OCI-LY3 (cell line): ENCODE measurements at regions not wholly inside any gene's neighbourhood (a gene's known extent, or its start where the extent isn't known, plus 50 kb on each side); places are given as distances from the start of the nearest gene placed in this dataset.

ENCODE experiments used
- H2AFZ ChIP-seq: fragments of 200-600, 300-600 bp; shearing (Covaris generic); 2 replicates; pipeline ENCODE4 v1.6.0; 2014; ENCODE audit warnings: antibody characterized with exemption, low read depth, low read length
- H3K27ac ChIP-seq: fragments of 200-600, 300-600 bp; sonication (generic); 2 replicates; pipeline ENCODE4 v1.5.1; 2014; ENCODE audit warnings: mild to moderate bottlenecking, low read length, moderate library complexity, mixed read lengths
- H3K27me3 ChIP-seq: fragments of 200-600, 300-600 bp; sonication (generic); 2 replicates; pipeline ENCODE4 v1.6.1; 2014; ENCODE audit warnings: low read depth, low read length, mixed read lengths
- H3K36me3 ChIP-seq: fragments of 200-600, 300-600 bp; sonication (generic); replicated peaks from 2 replicates; pipeline ENCODE3; 2014; ENCODE audit warnings: low read depth, low read length, mixed read lengths
- H3K4me1 ChIP-seq: fragments of 300-600, 200-600 bp; sonication (generic); 2 replicates; pipeline ENCODE4 v1.6.1; 2014; ENCODE audit warnings: low read length, mixed read lengths
- H3K4me2 ChIP-seq: fragments of 200-600, 300-600 bp; sonication (generic); 2 replicates; pipeline ENCODE4 v1.6.1; 2014; ENCODE audit warnings: low read length, mixed read lengths
- H3K4me3 ChIP-seq: fragments of 300-600, 200-600 bp; sonication (generic); 2 replicates; pipeline ENCODE4 v1.5.1; 2014; ENCODE audit warnings: antibody characterized with exemption, mild to moderate bottlenecking, low read length, moderate library complexity
- H3K79me2 ChIP-seq: fragments of 300-600, 200-600 bp; shearing (Covaris generic); 2 replicates; pipeline ENCODE4 v1.6.1; 2014; ENCODE audit warnings: mild to moderate bottlenecking, low read length, mixed read lengths
- H3K9ac ChIP-seq: fragments of 300-600, 200-600 bp; shearing (Covaris generic); 2 replicates; pipeline ENCODE4 v1.6.0; 2014; ENCODE audit warnings: mild to moderate bottlenecking, low read length, moderate library complexity
- H3K9me3 ChIP-seq: fragments of 200-600, 300-600 bp; shearing (Covaris generic); 2 replicates; pipeline ENCODE4 v1.6.1; 2014; ENCODE audit warnings: low read length, mixed read lengths; ENCODE audit not compliant: insufficient read depth
- H4K20me1 ChIP-seq: fragments of 200-600, 300-600 bp; sonication (generic); 2 replicates; pipeline ENCODE4 v1.6.1; 2016; ENCODE audit warnings: low read length, mixed read lengths; ENCODE audit not compliant: insufficient read depth
- EZH2phosphoT487 ChIP-seq: fragments of 200-600 bp; shearing (Covaris generic); IDR thresholded peaks from 2 replicates; pipeline ENCODE4 v1.6.1; 2018; ENCODE audit warnings: antibody characterized with exemption, mixed run types, low read depth
- TF ChIP-seq, protein P1 (sequence below): fragments of 200-600, 300-600 bp; sonication (generic); IDR thresholded peaks from 2 replicates; pipeline ENCODE4 v1.5.1; 2014; ENCODE audit warnings: antibody characterized with exemption, low read length, low read depth

DNA sequence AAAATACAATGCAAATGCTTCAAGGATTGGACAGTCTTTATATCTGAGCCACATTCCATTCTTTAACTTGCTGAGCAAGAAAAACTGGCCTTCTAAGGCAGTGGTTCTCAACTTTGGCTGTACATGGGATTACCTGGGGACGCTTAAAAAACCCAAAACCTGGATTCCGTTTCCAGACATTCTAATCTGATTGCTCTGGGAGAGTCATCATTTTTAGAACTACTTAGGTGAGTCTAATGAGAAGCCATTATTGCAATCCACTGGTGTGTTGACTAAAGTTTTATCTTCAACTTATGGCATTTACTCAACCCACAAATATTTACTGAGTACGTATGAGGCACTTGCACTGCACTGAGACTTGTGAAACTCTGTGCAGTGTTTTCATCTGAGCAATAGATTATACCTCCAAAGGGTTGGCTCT is 195.7 kb upstream of the ATP11B start:
- TF ChIP-seq, protein P1, sequence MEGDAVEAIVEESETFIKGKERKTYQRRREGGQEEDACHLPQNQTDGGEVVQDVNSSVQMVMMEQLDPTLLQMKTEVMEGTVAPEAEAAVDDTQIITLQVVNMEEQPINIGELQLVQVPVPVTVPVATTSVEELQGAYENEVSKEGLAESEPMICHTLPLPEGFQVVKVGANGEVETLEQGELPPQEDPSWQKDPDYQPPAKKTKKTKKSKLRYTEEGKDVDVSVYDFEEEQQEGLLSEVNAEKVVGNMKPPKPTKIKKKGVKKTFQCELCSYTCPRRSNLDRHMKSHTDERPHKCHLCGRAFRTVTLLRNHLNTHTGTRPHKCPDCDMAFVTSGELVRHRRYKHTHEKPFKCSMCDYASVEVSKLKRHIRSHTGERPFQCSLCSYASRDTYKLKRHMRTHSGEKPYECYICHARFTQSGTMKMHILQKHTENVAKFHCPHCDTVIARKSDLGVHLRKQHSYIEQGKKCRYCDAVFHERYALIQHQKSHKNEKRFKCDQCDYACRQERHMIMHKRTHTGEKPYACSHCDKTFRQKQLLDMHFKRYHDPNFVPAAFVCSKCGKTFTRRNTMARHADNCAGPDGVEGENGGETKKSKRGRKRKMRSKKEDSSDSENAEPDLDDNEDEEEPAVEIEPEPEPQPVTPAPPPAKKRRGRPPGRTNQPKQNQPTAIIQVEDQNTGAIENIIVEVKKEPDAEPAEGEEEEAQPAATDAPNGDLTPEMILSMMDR, result no peak
- TF ChIP-seq EZH2phosphoT487, result no peak
- no peak overlapping the region for H3K4me2 ChIP-seq
- peaks cover 3% of the 10 kb centered on the region; the same call in 1 of the 2 replicates for H3K4me1 ChIP-seq
- no peak overlapping the region for H3K9ac ChIP-seq
- H3K9me3 ChIP-seq, result no peaks in the 10 kb centered on the region
- no peaks in the 10 kb centered on the region for H3K27me3 ChIP-seq
- no peak overlapping the region for H3K27ac ChIP-seq
- no peak overlapping the region for H2AFZ ChIP-seq
- H4K20me1 ChIP-seq, result no peaks in the 10 kb centered on the region
- H3K79me2 ChIP-seq, result no peaks in the 10 kb centered on the region
- no peak overlapping the region for H3K4me3 ChIP-seq
- H3K36me3 ChIP-seq, result no peaks in the 10 kb centered on the region

DNA sequence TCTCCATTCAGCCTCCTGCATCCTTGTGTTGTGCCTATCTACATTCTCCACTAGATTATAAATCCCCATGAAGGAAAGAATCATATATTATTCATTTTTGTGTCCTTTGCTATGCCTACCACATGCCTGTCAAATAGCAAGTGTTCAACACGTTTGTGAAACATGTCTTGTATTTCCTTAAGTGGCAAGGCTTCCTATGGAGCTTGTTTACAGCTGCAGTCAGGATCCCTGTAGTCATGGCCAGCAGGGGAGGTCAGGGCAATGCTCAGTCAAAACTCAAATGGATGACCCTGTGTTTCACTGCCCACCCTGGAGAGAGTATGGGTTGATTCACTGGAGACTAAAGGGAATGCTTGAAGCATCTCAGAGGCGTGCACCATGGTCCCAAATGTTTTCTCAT is 191.7 kb upstream of the ATP11B start:
- Histone ChIP-seq H4K20me1 (no peaks in the 10 kb centered on the region), H3K4me3 (no peak overlapping the region), H3K4me2 (no peak overlapping the region), H3K4me1 (peaks cover 3% of the 10 kb centered on the region; the same call in 1 of the 2 replicates), H3K9ac (no peak overlapping the region), H3K27me3 (no peaks in the 10 kb centered on the region), H3K36me3 (no peaks in the 10 kb centered on the region), H3K27ac (no peak overlapping the region), H2AFZ (no peak overlapping the region), H3K9me3 (no peaks in the 10 kb centered on the region), H3K79me2 (no peaks in the 10 kb centered on the region)
- TF ChIP-seq, protein P1, result no peak
- no peak for TF ChIP-seq EZH2phosphoT487

DNA sequence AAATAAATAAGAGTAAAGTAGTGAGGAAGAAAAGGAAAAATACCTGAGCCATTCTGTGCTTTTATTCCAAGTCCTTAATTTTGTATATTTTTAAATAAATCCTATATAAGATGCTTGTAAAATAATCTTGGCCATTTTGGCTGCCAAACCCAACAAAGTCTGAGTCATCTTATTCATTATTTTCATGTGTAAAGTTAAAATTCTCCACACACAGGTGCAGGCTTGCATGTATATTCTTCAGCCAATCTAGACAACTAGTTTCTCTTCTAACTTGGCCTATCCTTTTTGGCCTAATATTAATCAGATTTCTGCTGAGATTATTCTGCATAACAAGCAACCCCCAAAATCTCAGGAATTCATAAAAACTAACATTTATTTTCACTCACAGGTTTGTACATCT is 189.8 kb upstream of the ATP11B start:
- peaks cover 3% of the 10 kb centered on the region; the same call in 1 of the 2 replicates for H3K4me1 ChIP-seq
- no peak for TF ChIP-seq EZH2phosphoT487
- no peaks in the 10 kb centered on the region for H4K20me1 ChIP-seq
- H3K27me3 ChIP-seq, result no peaks in the 10 kb centered on the region
- H2AFZ ChIP-seq, result no peak overlapping the region
- H3K79me2 ChIP-seq, result no peaks in the 10 kb centered on the region
- no peak overlapping the region for H3K4me2 ChIP-seq
- H3K27ac ChIP-seq, result no peak overlapping the region
- no peak overlapping the region for H3K9ac ChIP-seq
- no peaks in the 10 kb centered on the region for H3K9me3 ChIP-seq
- H3K36me3 ChIP-seq, result no peaks in the 10 kb centered on the region
- H3K4me3 ChIP-seq, result no peak overlapping the region

DNA sequence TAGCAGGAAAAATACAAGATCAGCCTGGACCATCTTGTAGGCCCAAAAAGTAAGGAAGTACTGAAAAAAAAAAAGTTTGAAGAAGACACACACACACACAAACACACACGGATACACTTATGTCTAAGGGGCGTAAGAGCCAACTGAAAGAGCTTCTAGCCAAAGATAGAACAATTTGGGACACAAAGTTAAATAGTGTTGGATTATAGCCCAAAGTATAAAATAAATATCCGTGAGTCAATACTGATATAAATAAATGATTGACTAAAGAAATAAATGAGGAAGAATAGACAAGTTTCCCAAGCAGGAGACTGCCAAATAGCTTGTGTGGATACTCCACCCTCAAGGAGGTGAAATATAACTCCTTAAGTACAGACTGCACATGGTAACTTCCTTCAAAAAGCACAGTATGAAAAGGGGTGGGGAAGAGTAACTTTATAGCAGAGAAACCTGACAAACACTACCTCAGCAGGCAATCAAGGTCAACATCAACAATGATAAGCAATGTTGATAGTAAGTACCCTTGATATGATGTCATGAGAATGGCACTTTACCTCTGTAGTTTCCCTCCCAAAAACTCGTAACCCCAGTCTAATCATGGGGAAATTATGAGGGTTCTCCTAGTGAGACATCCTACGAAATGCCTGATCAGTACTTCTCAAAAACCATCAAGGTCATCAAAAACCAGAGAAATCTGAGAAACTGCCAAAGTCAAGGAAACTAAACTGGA is 187.3 kb upstream of the ATP11B start:
- TF ChIP-seq, protein P1, result no peak
- no peak for TF ChIP-seq EZH2phosphoT487
- H3K4me2 ChIP-seq, result no peak overlapping the region
- H3K27ac ChIP-seq, result no peak overlapping the region
- H3K4me1 ChIP-seq, result no peaks in the 10 kb centered on the region; the same call in 1 of the 2 replicates
- no peaks in the 10 kb centered on the region for H3K79me2 ChIP-seq
- no peaks in the 10 kb centered on the region for H4K20me1 ChIP-seq
- H2AFZ ChIP-seq, result no peak overlapping the region
- H3K4me3 ChIP-seq, result no peak overlapping the region
- H3K36me3 ChIP-seq, result no peaks in the 10 kb centered on the region
- H3K9ac ChIP-seq, result no peak overlapping the region
- H3K27me3 ChIP-seq, result no peaks in the 10 kb centered on the region
- H3K9me3 ChIP-seq, result no peaks in the 10 kb centered on the region
